Neural cell (in vitro differentiated cells): ENCODE measurements at regions not wholly inside any gene's neighbourhood (a gene's known extent, or its start where the extent isn't known, plus 50 kb on each side); places are given as distances from the start of the nearest gene placed in this dataset.

Experiments
- EP300 ChIP-seq: fragments of 450-650 bp; conservative IDR thresholded peaks from 2 replicates; pipeline ENCODE4 v1.6.1; 2014; ENCODE audit warnings: antibody characterized with exemption, mild to moderate bottlenecking, moderate library complexity; ENCODE audit not compliant: poor library complexity, severe bottlenecking
- EZH2 ChIP-seq: fragments of 200-600, 300-800 bp; shearing (Covaris generic), sonication (generic); IDR thresholded peaks from 2 replicates; pipeline ENCODE4 v1.6.1; 2014; ENCODE audit warnings: antibody characterized with exemption, low read length, borderline replicate concordance, mild to moderate bottlenecking; ENCODE audit not compliant: insufficient read depth, poor library complexity, severe bottlenecking
- POLR2AphosphoS5 ChIP-seq: IDR thresholded peaks from 2 replicates; pipeline ENCODE4 v1.6.1; 2012
- TF ChIP-seq, protein P1 (sequence below): fragments of 450-650 bp; IDR thresholded peaks from 2 replicates; pipeline ENCODE4 v1.5.1; 2014; ENCODE audit warnings: antibody characterized with exemption, mild to moderate bottlenecking, moderate library complexity; ENCODE audit not compliant: poor library complexity, severe bottlenecking

DNA sequence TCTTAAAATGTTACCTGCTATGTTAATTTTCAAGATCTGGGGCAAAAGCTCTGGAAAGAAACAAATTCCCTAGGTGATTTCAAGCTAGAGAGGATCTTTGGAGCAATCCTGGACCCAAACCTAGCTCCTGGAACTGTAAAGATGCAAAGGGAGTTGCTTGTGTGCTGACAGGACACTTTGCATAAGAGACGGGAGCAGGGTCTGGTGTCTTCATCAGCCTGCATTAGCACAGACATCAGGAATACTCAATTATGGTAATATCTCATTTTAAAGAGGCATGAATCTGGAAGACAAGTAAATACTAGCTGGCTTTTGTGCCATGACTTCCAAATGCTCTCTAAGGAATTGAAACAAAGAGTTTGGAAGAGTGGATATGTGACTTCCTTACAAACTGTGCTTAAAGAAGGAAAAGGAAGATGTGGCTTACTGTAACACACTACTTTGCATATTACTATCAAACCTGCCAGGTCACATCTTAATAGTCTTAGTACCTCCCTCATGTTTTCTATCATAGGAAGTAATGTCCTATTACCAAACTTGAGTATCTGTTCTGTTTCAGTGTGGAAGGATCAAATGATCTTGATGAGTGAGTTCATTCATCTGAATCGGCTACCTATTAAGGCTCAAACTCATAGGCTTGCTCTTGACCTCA is 193.4 kb downstream of the ALDH8A1 start:
- TF ChIP-seq POLR2AphosphoS5 (no peak), EZH2 (no peak), EP300 (no peak)
- TF ChIP-seq, protein P1, sequence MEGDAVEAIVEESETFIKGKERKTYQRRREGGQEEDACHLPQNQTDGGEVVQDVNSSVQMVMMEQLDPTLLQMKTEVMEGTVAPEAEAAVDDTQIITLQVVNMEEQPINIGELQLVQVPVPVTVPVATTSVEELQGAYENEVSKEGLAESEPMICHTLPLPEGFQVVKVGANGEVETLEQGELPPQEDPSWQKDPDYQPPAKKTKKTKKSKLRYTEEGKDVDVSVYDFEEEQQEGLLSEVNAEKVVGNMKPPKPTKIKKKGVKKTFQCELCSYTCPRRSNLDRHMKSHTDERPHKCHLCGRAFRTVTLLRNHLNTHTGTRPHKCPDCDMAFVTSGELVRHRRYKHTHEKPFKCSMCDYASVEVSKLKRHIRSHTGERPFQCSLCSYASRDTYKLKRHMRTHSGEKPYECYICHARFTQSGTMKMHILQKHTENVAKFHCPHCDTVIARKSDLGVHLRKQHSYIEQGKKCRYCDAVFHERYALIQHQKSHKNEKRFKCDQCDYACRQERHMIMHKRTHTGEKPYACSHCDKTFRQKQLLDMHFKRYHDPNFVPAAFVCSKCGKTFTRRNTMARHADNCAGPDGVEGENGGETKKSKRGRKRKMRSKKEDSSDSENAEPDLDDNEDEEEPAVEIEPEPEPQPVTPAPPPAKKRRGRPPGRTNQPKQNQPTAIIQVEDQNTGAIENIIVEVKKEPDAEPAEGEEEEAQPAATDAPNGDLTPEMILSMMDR, result no peak
